GM12878 (cell line): ENCODE measurements at regions not wholly inside any gene's neighbourhood (a gene's known extent, or its start where the extent isn't known, plus 50 kb on each side); places are given as distances from the start of the nearest gene placed in this dataset.

Experiments used
- CHD4 ChIP-seq: fragments of 200-600 bp; sonication (generic); IDR thresholded peaks from 2 replicates; pipeline ENCODE4 v1.6.1; 2016; ENCODE audit warnings: mild to moderate bottlenecking
- DPF2 ChIP-seq: fragments of 450-650 bp; IDR thresholded peaks from 2 replicates; pipeline ENCODE4 v1.6.1; 2017; ENCODE audit warnings: mild to moderate bottlenecking
- EZH2 ChIP-seq: IDR thresholded peaks from 2 replicates; pipeline ENCODE4 v1.6.1; 2012; ENCODE audit warnings: low read depth, mild to moderate bottlenecking, control low read depth, inconsistent platforms, low read length, borderline replicate concordance; ENCODE audit not compliant: control insufficient read depth
- FOS ChIP-seq: IDR thresholded peaks from 3 replicates; pipeline ENCODE4 v1.6.1; 2011; ENCODE audit warnings: borderline replicate concordance; ENCODE audit not compliant: insufficient read length; ENCODE audit errors: extremely low read depth
- HDAC6 ChIP-seq: fragments of 200-600 bp; sonication (generic); IDR thresholded peaks from one replicate; pipeline ENCODE4 v1.8.0; 2017; ENCODE audit warnings: antibody characterized with exemption; ENCODE audit not compliant: unreplicated experiment
- KDM1A ChIP-seq: fragments of 200-600 bp; sonication (generic); IDR thresholded peaks from 2 replicates; pipeline ENCODE4 v1.6.1; 2016; ENCODE audit warnings: borderline replicate concordance
- NR2C2 ChIP-seq: IDR thresholded peaks from 2 replicates; pipeline ENCODE4 v1.6.1; 2011; ENCODE audit warnings: borderline replicate concordance, low read depth; ENCODE audit not compliant: control insufficient read depth, insufficient read length
- POLR2A ChIP-seq: IDR thresholded peaks from 2 replicates; pipeline ENCODE4 v1.6.1; 2011; ENCODE audit warnings: low read depth, mild to moderate bottlenecking, low read length
- USF2 ChIP-seq: IDR thresholded peaks from 2 replicates; pipeline ENCODE4 v1.6.1; 2011; ENCODE audit warnings: low read depth, low read length, improper control_type of control experiment, borderline replicate concordance
- TF ChIP-seq, protein P1 (sequence below), 3 experiments: IDR thresholded peaks in 2 of 3; conservative IDR thresholded peaks in 1 of 3; 2 replicates each; pipeline ENCODE4 v1.5.1; 2011; ENCODE audit warnings: low read depth in 3 of 3, low read length in 3 of 3, mild to moderate bottlenecking in 3 of 3, control low read depth in 2 of 3, moderate library complexity in 2 of 3, inconsistent platforms in 1 of 3, mixed read lengths in 1 of 3; ENCODE audit not compliant: control insufficient read depth in 2 of 3, insufficient read depth in 1 of 3; ENCODE audit errors: extremely low read depth in 1 of 3

DNA sequence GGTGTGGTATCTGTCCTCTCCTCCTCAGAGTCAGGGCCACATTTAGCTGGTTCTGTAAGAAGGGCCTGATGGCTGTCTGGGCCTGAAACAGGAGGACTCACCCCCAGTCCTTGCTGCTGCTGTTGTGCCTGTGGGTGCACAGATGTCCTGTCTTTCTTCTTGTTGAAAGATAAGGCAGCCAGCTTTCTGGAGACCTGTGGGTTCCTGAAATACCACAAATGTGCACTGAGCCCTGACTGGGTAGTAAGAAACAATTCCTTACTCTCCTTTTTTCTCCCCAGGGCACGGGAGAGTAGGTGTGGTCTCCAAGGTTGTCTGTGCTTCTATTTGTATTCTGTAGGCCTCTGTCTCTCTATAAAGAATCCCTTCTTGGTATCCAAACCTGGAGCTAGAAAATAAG, 96.2 kb upstream of the DLX2 start:
- TF ChIP-seq CHD4 (no peak), USF2 (no peak), NR2C2 (no peak), POLR2A (no peak), DPF2 (no peak), KDM1A (no peak), HDAC6 (no peak), FOS (no peak), EZH2 (no peak)
- TF ChIP-seq, protein P1, sequence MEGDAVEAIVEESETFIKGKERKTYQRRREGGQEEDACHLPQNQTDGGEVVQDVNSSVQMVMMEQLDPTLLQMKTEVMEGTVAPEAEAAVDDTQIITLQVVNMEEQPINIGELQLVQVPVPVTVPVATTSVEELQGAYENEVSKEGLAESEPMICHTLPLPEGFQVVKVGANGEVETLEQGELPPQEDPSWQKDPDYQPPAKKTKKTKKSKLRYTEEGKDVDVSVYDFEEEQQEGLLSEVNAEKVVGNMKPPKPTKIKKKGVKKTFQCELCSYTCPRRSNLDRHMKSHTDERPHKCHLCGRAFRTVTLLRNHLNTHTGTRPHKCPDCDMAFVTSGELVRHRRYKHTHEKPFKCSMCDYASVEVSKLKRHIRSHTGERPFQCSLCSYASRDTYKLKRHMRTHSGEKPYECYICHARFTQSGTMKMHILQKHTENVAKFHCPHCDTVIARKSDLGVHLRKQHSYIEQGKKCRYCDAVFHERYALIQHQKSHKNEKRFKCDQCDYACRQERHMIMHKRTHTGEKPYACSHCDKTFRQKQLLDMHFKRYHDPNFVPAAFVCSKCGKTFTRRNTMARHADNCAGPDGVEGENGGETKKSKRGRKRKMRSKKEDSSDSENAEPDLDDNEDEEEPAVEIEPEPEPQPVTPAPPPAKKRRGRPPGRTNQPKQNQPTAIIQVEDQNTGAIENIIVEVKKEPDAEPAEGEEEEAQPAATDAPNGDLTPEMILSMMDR (IDR thresholded peaks at IDR 0.05 in 2 of 3, conservative IDR thresholded peaks at IDR 0.05 in 1 of 3; ENCODE audit: control insufficient read depth in 2 of 3, extremely low read depth in 1 of 3, insufficient read depth in 1 of 3, low read depth in 3 of 3, low read length in 3 of 3) = no peak
